ENCODE measurements at regions not wholly inside any gene's neighbourhood (a gene's known extent, or its start where the extent isn't known, plus 50 kb on each side); places are given as distances from the start of the nearest gene placed in this dataset.
"Not testable (repeated sequence)": the region's sequence is repeated elsewhere in the genome, so short reads cannot be mapped to it uniquely, and the experiment has no call there.

DNA sequence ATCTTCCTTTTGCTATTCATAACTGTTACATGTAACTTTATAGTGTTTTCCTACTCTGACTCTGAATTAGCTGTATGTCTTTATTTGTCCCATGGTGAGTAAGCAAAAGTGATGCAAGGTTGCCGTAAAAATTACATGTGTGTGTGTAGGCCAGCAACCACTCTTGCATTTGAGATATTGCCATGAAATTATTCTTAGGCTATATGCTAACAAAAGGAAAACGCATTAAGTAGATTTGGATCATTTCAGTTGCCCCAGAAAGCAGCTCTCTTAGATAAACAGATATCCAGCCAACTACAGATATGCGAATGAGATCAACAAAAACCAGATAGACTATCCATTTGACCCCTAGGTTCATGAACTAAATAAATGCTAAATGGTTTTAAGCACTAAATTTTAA is 73.6 kb downstream of the CYLC2 start:
- DNase-seq (ENCODE audit: low read depth): no peak

DNA sequence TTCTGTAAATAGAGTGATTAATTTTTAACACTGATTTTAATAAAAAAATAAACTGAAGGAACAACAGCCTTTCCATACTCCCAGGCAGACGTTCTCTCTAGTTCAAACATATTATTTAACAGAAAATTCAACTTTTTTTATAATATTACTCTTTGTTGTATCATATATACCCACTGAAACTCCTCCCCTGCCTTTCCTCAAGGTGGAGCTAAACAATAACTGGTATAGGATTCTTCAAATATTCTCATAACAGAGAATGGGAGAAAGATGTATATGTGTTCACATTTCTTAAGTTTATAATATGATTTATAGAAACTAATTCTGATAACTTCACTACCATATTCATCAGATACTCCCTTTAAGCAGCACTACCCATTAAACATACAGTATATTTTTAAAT is 83.4 kb downstream of the CYLC2 start:
- DNase-seq (ENCODE audit: low read depth): no peak

DNA sequence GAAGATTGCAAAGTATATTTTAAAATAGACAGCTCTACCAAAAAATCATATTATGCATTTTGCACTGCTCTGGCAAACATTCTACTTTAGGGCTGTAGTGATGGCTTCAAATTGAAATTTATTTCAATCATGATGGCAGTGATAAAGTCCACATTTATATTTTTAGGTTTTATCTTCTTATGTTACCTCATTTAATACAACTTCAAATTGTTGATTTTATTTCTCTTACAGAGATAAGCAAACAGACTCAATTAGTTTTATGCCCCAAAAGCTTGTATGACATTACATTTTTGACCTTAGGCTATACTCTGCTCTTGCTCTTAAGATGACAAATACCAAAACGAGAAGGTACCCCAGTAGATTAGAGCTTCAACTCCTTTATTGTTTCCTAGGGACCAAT is 87.4 kb downstream of the CYLC2 start:
- no peak for DNase-seq (ENCODE audit: low read depth)

DNA sequence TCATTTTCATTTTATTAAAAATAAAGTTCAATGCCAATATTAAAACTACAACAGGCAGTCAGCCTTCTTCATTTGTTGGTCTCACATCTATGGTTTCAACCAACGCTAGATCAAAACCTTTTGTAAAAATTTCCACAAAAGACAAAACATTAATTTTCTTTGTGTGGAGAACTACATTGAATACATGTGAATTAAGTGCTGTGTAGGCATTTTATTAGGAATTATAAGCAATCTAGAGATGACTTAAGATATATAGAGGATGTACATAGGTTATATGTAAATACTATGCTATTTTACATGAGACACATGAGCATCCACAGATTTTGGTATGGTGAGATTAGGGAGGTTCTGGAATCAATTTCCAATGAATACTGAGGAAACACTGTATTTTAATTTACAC is 94.2 kb downstream of the CYLC2 start:
- no peak for DNase-seq (ENCODE audit: low read depth)

DNA sequence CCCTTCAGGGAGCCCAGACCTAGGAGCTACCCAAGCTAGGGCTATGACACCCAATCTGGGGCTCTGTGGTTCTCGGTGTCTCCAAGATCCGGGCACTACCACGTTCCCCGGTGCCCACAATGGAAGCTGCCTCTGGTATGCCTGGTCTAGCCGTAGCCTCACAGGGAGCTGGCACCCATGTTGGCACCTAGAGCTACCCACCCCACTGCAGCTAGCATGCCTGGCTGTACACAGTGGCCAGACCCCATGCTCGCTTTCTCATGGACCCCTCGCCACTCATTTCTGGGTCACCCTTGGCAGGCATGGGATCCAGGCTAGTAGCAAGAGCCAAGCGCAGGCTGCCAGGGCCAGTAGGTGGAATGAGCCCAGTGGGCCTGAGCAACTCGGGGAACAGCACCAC is 109.0 kb downstream of the CYLC2 start:
- no peak for DNase-seq (ENCODE audit: low read depth)

DNA sequence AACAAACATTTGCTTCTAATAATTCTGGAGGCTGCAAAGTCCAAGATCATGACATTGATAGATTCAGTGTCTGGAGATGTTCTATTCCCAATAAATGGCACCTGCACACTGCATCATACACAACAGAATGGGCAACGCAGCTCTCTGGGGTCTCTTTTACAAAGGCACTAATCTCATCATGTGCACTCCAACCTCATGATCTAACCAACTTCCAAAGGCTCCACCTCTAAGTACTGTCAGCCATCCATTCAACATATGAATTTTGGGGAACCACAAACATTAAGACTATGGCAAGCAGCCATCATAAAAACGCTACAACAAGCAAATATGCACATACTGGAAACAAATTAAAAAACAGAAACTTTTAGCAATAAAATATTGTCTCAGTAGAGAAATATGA is 121.1 kb downstream of the CYLC2 start:
- DNase-seq (ENCODE audit: low read depth): no peak

DNA sequence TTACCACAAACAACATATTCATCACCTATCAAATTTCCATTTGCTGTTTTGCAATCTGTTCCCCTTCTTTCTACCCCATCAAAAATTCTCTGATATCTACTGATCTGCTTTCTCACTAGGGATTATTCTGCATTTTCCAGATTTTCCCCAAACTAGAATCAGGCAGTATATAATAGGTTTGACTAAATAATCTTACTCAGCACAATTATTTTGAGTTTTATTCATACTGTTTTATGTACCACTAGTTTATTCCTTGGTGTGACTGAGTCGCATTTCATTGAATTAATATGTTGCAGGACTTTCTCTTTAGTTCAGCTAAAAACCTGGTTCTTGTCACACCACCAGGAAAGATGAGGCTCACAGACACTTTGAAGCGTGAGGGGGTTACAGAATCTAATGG is 131.4 kb downstream of the CYLC2 start:
- DNase-seq (ENCODE audit: low read depth): no peak

DNA sequence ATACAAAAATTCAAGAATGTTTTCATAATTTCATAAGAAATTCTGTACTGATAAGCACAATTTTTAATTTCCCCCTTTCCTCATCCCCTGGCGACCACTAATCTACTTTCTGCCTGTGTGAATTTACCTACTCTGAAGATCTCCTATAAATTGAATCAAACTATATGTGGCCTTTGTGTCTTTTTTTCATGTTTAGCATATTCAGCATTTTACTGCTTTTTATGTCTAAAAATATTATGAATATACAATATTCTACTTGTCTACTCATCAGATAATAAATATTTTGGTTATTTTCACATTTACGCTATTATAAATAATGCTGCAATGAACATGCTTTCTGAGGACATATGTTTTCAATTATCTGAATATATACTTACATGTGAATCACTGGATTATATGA is 144.8 kb downstream of the CYLC2 start:
- no peak for DNase-seq (ENCODE audit: low read depth)

DNA sequence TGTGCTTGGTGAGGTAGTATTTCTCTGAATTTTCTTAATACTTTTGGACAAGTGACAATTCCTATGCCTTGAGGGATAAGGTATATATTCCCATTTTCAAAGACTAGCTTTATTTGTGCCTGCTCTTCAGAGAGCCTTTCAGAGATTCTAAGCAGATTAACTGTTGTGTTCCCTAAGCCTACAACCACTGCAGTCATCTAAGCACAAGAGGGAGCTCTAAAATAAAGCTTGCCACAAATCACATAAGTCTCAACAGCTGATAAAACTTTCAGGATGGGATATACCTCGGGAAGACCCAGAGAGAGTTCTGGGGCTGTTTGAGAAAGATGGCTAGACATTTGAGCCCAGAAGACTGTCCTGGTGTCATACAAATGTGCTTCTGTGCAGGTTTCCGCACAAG is 157.3 kb downstream of the CYLC2 start:
- DNase-seq (ENCODE audit: low read depth): no peak

DNA sequence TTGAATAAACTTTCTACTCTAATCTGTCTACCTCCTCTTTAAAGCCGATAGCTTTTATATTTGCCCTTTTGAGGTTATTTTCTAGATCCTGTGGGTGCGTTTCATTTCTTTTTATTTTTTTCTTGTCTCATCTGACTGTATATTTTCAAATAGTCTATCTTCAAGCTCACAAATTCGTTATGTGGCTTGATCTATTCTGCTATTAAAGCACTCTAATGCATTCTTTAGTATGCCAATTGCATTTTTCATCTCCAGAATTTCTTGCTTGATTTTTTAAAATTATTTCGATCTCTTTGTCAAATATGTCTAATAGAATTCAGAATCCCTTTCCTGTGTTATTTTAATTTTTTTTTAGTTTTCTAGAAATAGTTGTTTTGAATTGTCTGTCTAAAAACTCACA is 172.4 kb downstream of the CYLC2 start:
- no peak for DNase-seq (ENCODE audit: low read depth)

DNA sequence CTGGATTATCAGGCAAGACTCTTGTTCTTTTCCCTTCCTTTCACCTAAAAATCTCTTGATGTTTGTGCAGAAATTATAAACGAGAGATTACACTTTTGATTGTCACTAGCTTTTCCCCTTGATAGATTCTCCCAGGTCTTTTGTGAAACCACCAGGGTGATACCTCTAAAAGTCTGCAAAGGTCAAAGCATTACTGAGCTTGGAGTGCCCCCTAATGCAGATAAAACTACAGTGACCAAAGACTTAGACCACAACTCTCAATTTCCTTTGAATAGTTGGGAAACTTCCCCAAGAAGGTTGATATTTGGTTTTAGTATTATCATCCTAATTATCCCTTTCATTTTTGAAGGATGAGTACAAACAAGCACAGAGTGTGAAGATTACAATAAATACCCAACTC is 173.1 kb downstream of the CYLC2 start:
- DNase-seq (ENCODE audit: low read depth): no peak

DNA sequence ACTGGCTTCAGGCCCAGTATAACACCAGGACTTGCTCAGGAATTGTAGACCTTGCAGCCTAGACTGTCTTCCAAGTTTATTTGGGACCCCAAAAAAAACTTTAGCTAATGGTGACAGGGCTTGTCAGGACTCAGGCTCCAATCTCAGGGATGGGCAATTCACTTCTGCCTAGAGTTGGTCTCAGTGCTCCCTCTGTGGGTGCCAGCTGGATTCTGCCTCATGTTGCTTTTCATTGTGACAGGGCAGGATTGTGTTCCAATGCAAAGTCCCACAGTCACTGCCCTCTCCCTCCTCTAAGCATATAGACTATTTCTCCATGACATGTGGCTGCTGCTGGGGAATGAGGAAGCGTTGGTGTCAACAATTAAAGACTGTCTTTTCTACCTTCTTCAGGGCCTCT is 174.7 kb downstream of the CYLC2 start:
- DNase-seq (ENCODE audit: low read depth): no peak

DNA sequence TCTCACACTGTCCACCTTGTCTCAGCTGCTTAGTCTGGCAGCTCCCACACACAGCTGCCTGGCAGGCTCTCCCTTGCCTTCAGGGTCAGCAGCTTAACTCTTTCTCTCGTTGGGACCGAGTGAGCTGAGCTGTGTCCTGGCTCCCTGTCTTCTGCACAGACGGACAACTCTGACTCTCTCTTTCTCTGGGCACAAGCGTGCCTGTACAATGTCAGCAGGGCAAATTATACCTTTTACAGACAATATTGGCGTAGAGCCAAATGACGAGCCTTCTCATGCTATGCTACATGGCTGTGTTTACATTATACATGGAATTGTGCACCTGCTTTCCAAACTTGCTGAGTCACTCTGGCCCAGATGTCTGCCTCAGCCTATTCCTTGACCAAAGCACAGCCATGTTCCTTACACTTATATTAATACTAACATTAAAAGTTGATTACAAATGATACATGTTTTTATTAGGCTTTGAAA is 188.6 kb downstream of the CYLC2 start:
- DNase-seq (ENCODE audit: low read depth): no peak

DNA sequence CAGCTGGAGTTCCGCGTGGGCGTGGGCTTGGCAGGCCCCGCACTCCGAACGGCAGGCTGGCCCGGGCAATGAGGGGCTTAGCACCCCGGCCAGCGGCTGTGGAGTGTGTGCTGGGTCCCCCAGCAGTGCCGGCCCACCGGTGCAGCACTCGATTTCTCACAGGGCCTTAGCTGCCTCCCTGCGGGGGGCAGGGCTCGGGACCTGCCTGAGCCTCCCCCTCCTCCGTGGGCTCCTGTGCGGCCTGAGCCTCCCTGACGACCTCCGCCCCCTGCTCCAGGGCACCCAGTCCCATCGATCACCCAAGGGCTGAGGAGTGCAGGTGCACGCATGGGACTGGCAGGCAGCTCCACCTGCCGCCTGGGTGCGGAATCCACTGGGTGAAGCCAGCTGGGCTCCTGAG is 191.8 kb downstream of the CYLC2 start:
- no peak for DNase-seq (ENCODE audit: low read depth)

DNA sequence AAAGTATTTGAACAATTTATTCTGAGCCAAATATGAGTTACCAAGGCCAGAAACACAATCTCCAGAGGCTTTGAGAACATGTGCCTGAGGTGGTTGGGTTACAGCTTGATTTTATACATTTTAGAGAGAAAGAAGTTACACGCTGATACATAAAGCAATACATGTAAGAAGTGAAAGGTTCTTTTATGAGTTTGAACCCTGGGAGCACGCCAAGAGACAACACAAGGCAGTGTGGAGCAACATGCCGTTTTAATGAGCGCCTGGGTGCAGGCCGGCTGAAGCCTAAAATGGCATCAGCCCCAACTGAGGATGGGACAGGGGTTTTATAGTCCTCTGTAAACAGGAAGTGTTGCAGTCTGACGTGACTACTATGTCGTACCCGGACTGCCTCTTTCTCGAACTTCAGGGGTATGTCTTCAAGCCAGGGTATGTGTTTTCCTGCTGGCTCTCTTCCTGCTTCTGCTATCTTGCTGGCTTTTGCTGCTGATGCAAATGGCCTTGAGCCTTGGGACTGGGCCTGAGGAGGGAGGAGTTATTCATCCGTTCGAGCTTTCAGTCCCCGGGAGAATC is 193.7 kb downstream of the CYLC2 start:
- no peak for DNase-seq (ENCODE audit: low read depth)

DNA sequence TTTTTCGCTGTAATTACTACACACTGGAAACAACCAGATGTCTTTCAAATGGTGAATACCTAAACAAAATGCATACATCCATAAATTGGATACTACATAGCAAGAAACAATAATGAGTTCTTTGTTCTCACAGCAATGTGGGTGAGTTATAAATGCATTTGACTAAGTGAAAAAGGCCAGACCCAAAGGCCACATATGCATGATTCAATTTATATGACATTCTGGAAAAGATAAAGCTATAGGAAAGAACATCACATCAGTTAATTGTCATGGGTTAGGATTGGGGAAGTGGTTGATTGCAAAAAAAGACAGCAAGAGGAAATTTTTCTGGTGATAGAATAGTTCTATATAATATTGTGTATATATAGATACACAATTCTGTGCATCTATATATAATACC is 198.9 kb downstream of the CYLC2 start:
- DNase-seq (ENCODE audit: low read depth): no peak

DNA sequence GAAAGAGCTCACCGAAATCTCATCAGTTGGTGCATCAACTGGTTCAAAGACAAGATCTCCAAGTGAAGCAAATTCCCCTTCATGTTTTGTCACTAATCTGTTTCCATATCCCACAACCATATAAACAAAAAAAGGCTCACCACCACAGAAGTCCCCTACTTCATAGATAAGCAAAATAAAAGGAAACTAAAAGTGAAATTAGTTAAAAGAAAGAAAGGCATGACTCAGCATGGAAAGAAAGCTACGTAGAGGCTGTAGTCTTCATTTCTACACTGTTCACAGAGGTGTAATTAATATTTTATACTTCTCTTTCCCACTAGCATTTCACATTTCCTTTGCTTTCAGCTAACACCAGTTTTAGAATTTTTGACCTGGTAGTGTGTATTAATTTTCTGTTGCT is 208.0 kb downstream of the CYLC2 start:
- DNase-seq (ENCODE audit: low read depth): peak; percentile 25

DNA sequence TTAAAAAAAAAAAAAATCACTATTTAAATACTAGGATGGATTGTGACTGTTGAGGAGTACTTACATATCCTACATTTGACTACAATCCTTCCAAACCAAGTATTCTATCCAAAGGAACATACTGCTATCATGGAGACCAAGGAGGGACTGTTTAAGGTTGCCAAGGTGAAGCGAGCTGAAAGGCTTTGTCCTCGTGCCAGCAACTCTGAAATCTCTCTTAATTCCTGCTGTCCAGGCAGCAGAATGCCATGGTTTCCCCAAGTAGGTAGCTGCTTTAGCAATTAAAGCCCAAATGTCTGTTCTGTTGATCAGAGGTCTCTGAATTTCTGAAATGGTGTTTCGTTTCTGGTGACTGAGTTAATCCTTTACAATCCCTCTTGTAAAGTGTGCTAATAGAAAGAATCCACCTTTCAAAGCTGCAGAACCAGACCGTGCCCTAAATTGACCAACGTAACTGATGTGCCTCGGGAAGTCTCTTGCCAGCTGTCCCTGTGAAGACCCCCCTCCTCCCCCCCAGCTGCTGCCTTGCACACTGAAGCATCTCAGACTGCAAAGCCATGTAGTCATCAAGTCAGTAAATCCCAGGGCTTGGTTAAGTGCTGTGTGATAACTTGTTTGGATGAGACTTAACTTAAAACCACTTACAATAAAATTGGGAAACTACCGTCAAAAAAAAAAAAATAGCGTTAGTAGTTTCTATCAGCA is 210.9 kb downstream of the CYLC2 start:
- not testable (repeated sequence) for DNase-seq (ENCODE audit: low read depth)

DNA sequence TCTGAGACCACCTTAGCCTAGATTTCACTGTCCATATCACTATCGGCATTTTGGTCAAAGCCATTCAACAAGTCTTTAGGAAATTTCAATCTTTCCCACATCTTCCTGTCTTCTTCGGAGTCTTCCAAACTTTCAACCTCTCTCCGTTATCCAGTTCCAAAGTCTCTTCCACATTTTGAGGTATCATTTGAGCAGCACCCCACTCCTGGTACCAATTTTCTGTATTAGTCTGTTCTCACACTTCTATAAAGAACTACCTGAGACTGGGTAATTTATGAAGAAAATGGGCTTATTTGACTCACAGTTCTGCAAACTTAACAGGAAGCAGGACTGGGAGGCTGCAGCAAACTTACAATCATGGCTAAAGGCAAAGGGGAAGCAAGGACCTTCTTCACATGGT is 215.5 kb downstream of the CYLC2 start:
- no peak for DNase-seq (ENCODE audit: low read depth)

DNA sequence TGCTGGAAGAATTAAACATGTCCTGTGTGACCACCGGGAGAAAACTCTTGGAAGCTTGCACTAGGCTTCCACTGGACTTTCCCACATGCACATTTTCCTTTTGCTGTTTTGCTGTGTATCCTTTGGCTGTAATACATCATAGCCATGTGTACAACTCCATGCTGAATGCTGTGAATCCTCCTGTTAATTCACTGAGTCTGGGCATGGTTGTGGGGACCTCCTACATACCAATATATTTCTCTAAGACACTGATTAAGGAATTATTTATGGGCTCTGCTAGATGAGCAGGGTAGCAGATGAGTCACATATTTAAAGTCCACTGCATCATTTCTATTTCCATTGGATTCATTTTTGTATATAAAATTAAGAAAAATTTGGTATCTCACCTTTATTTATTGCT is 220.1 kb downstream of the CYLC2 start:
- no peak for DNase-seq (ENCODE audit: low read depth)

DNA sequence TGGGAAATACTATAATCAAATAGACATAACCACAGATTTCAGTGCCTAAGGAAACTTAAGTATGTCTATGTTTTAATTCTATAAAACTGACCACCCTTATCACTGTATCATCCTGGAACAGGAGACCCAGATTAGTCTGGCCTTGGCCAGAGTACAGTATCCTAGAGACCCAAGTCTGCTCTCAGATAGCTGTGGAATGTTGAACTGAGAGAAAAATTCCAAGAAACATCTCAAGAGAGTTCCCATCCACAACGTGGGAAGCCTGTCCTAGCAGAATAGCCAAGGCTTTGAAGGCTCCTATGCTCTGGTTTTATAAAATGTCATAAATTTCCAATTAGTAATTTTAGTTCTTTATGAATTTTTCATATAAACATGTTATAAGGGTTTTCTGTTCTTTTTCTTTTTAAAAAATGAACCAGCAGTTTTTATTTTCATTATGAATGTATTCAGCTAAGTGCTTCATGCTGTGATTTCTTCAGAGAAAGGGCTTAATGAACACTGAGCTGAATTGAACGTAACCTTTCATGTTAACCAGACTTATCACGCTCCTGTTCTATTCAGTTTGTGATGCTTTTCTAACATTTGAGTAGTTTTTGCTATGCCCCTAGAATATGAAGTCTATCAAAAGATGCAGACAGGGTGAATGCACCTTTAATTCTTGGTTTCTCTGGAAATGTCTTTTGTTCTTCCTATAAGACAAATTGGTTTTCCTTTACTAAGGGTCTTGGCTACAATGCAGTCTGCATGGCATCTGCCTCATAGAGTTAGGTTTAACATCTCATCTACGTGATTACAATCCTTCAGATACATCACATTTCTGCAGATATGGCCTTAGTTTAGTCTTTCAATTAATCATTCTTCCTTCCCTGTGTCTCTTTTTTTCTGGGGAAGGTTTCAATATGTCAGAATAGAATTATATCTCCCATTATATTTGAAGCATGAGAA is 230.8 kb downstream of the CYLC2 start:
- DNase-seq (ENCODE audit: low read depth): no peak

DNA sequence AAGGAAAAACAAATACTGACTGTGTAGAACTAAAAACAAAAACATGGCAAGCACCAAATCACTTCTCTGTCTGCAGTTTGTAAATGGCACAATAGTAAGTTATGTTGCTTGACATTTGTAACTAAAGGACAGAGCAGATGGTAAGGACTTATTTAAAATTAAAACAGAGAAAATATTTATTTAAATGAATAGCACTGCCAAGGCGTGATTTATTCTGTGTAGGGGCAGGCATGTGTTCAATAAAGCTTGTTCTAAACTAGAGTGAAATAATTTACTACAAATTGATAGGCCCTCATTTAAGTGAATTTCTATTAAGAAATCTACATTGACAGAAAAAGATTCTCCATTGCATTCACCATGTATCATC is 231.5 kb downstream of the CYLC2 start:
- no peak for DNase-seq (ENCODE audit: low read depth)

DNA sequence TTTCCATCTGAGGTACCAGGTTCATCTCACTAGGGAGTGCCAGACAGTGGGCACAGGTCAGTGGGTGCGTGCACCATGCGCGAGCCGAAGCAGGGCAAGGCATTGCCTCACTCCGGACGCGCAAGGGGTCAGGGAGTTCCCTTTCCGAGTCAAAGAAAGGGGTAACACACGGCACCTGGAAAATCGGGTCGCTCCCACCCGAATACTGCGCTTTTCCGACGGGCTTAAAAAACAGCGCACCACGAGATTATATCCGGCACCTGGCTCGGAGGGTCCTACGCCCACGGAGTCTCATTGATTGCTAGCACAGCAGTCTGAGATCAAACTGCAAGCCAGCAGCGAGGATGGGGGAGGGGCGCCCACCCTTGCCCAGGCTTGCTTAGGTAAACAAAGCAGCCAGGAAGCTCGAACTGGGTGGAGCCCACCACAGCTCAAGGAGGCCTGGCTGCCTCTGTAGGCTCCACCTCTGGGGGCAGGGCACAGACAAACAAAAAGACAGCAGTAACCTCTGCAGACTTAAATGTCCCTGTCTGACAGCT is 242.5 kb downstream of the CYLC2 start:
- DNase-seq (ENCODE audit: low read depth): not testable (repeated sequence)
